Stimulated activated naive CD8-positive, alpha-beta T cell treated with anti-CD3 and anti-CD28 coated beads, Interleukin-15, amount 100 ng/mL, for 72 hours (primary cell): ENCODE measurements at regions not wholly inside any gene's neighbourhood (a gene's known extent, or its start where the extent isn't known, plus 50 kb on each side); places are given as distances from the start of the nearest gene placed in this dataset.
A peak's percentile ranks its signal among the peaks of the same experiment; 100 is the strongest.
"Not testable (repeated sequence)": the region's sequence is repeated elsewhere in the genome, so short reads cannot be mapped to it uniquely, and the experiment has no call there.

ENCODE experiments used
- ATAC-seq: fragments of 150-1000 bp; cut with Tn5 transposase; 2 replicates; pipeline ENCODE4 v1.10.0; 2021; ENCODE audit warnings: mild to moderate bottlenecking, moderate library complexity
- DNase-seq, 2 donors: peaks; one replicate each; pipeline ENCODE4 v3.0.0; 2021 to 2022
- H3K27ac Mint-ChIP-seq, 2 donors: one replicate each; pipeline ENCODE4 v1.8.0; 2022; ENCODE audit warnings: mild to moderate bottlenecking in 2 of 2, mixed read lengths in 2 of 2, moderate library complexity in 2 of 2
- H3K27me3 Mint-ChIP-seq: one replicate; pipeline ENCODE4 v1.8.0; 2022; ENCODE audit warnings: mixed read lengths
- H3K4me1 Mint-ChIP-seq: one replicate; pipeline ENCODE4 v1.8.0; 2022; ENCODE audit warnings: mild to moderate bottlenecking, mixed read lengths
- H3K4me3 Mint-ChIP-seq, 2 donors: one replicate each; pipeline ENCODE4 v1.8.0; 2022; ENCODE audit warnings: mild to moderate bottlenecking in 2 of 2, mixed read lengths in 2 of 2, moderate library complexity in 1 of 2
- H3K9me3 Mint-ChIP-seq, 2 donors: one replicate each; pipeline ENCODE4 v1.8.0; 2022; ENCODE audit warnings: mixed read lengths in 2 of 2

GRCh38 chr13:50179977-50180376, 164.7 kb downstream of the KCNRG start:
- Mint-ChIP-seq H3K4me3 (no peak overlapping the region), H3K4me1 (no peaks in the 10 kb centered on the region), H3K27ac (no peak overlapping the region), H3K9me3 (peaks cover 0 to 3% of the 10 kb centered on the region in 2 donors), H3K27me3 (no peaks in the 10 kb centered on the region)
- ATAC-seq (no peak), DNase-seq (no peak)

GRCh38 chr13:50185769-50186763, 170.8 kb downstream of the KCNRG start:
- not testable (repeated sequence) for H3K9me3 Mint-ChIP-seq, DNase-seq, H3K27ac Mint-ChIP-seq, H3K4me1 Mint-ChIP-seq, ATAC-seq
- H3K27me3 Mint-ChIP-seq = peaks cover 23% of the 10 kb centered on the region
- H3K4me3 Mint-ChIP-seq = peak overlapping the region in 1 of 2 donors; percentile 32

- no peak for DNase-seq
- H3K4me3 Mint-ChIP-seq = no peak overlapping the region
- no peak overlapping the region for H3K27ac Mint-ChIP-seq
- H3K9me3 Mint-ChIP-seq = peaks cover 0 to 4% of the 10 kb centered on the region in 2 donors
- peaks cover 34% of the 10 kb centered on the region for H3K27me3 Mint-ChIP-seq
- ATAC-seq = no peak
- no peaks in the 10 kb centered on the region for H3K4me1 Mint-ChIP-seq
These were observed 172.2 kb downstream of the KCNRG start for GRCh38 chr13:50187352-50188029.

- H3K9me3 Mint-ChIP-seq = peaks cover 0 to 4% of the 10 kb centered on the region in 2 donors
- DNase-seq (no peak), ATAC-seq (no peak)
- H3K4me3 Mint-ChIP-seq = no peak overlapping the region
- no peaks in the 10 kb centered on the region for H3K4me1 Mint-ChIP-seq
- H3K27me3 Mint-ChIP-seq = peaks cover 35% of the 10 kb centered on the region
- H3K27ac Mint-ChIP-seq = no peak overlapping the region
These were observed 173.5 kb downstream of the KCNRG start for GRCh38 chr13:50188696-50189095.

- Mint-ChIP-seq H3K4me3 (no peak overlapping the region), H3K27ac (no peak overlapping the region), H3K4me1 (no peaks in the 10 kb centered on the region), H3K9me3 (peaks cover 0 to 4% of the 10 kb centered on the region in 2 donors), H3K27me3 (peaks cover 35% of the 10 kb centered on the region)
- DNase-seq = no peak
- ATAC-seq = no peak
These were observed 174.2 kb downstream of the KCNRG start for GRCh38 chr13:50189450-50189849.

GRCh38 chr13:50191004-50191403, 175.8 kb downstream of the KCNRG start:
- no peaks in the 10 kb centered on the region for H3K4me1 Mint-ChIP-seq

GRCh38 chr13:50192272-50192813, 177.1 kb downstream of the KCNRG start:
- H3K4me1 Mint-ChIP-seq = no peaks in the 10 kb centered on the region
- no peaks in the 10 kb centered on the region for H3K9me3 Mint-ChIP-seq
- ATAC-seq (no peak), DNase-seq (no peak)
- H3K4me3 Mint-ChIP-seq = no peak overlapping the region
- H3K27ac Mint-ChIP-seq = no peak overlapping the region
- H3K27me3 Mint-ChIP-seq = peaks cover 43% of the 10 kb centered on the region

More at GRCh38 chr13:50191004-50191403, 175.8 kb downstream of the KCNRG start:
- Mint-ChIP-seq H3K9me3 (no peaks in the 10 kb centered on the region), H3K27ac (no peak overlapping the region), H3K27me3 (peaks cover 42% of the 10 kb centered on the region), H3K4me3 (no peak overlapping the region)
- DNase-seq (no peak), ATAC-seq (no peak)

- Mint-ChIP-seq H3K27ac (no peak overlapping the region), H3K27me3 (peaks cover 27% of the 10 kb centered on the region)
These were observed 179.8 kb downstream of the KCNRG start for GRCh38 chr13:50195045-50195444.

GRCh38 chr13:50196118-50196517, 180.9 kb downstream of the KCNRG start:
- Mint-ChIP-seq H3K4me1 (no peaks in the 10 kb centered on the region), H3K27me3 (peaks cover 27% of the 10 kb centered on the region), H3K27ac (no peak overlapping the region), H3K4me3 (no peak overlapping the region), H3K9me3 (no peaks in the 10 kb centered on the region)
- ATAC-seq = no peak
- DNase-seq = no peak

More at GRCh38 chr13:50195045-50195444, 179.8 kb downstream of the KCNRG start:
- no peaks in the 10 kb centered on the region for H3K4me1 Mint-ChIP-seq
- no peak overlapping the region for H3K4me3 Mint-ChIP-seq
- no peak for ATAC-seq
- DNase-seq = no peak
- no peaks in the 10 kb centered on the region for H3K9me3 Mint-ChIP-seq

- no peaks in the 10 kb centered on the region for H3K9me3 Mint-ChIP-seq
- peaks cover 23% of the 10 kb centered on the region for H3K27me3 Mint-ChIP-seq
- no peak overlapping the region for H3K4me3 Mint-ChIP-seq
- H3K4me1 Mint-ChIP-seq = no peaks in the 10 kb centered on the region
- no peak overlapping the region for H3K27ac Mint-ChIP-seq
- no peak for DNase-seq
- ATAC-seq = no peak
These were observed 182.5 kb downstream of the KCNRG start for GRCh38 chr13:50197705-50198104.

GRCh38 chr13:50198508-50198907, 183.3 kb downstream of the KCNRG start:
- Mint-ChIP-seq H3K9me3 (no peaks in the 10 kb centered on the region), H3K4me3 (no peak overlapping the region), H3K4me1 (no peaks in the 10 kb centered on the region), H3K27ac (no peak overlapping the region), H3K27me3 (peaks cover 23% of the 10 kb centered on the region)
- DNase-seq (no peak), ATAC-seq (no peak)

GRCh38 chr13:50200569-50200968, 185.3 kb downstream of the KCNRG start:
- peaks cover 19% of the 10 kb centered on the region for H3K27me3 Mint-ChIP-seq

GRCh38 chr13:50200988-50201387, 185.7 kb downstream of the KCNRG start:
- Mint-ChIP-seq H3K27me3 (peaks cover 16% of the 10 kb centered on the region), H3K4me1 (no peaks in the 10 kb centered on the region), H3K9me3 (no peaks in the 10 kb centered on the region), H3K4me3 (no peak overlapping the region), H3K27ac (no peak overlapping the region)
- ATAC-seq (no peak), DNase-seq (no peak)

More at GRCh38 chr13:50200569-50200968, 185.3 kb downstream of the KCNRG start:
- no peaks in the 10 kb centered on the region for H3K4me1 Mint-ChIP-seq
- ATAC-seq (no peak), DNase-seq (no peak)
- H3K9me3 Mint-ChIP-seq = no peaks in the 10 kb centered on the region
- H3K4me3 Mint-ChIP-seq = no peak overlapping the region
- H3K27ac Mint-ChIP-seq = no peak overlapping the region

GRCh38 chr13:50202485-50202884, 187.2 kb downstream of the KCNRG start:
- H3K27ac Mint-ChIP-seq = no peak overlapping the region
- DNase-seq = no peak
- no peak overlapping the region for H3K4me3 Mint-ChIP-seq
- H3K9me3 Mint-ChIP-seq = no peaks in the 10 kb centered on the region
- ATAC-seq = no peak
- peaks cover 8% of the 10 kb centered on the region for H3K27me3 Mint-ChIP-seq
- no peaks in the 10 kb centered on the region for H3K4me1 Mint-ChIP-seq

GRCh38 chr13:50203256-50203941, 188.2 kb downstream of the KCNRG start:
- Mint-ChIP-seq H3K4me3 (no peak overlapping the region), H3K27ac (no peak overlapping the region), H3K9me3 (no peaks in the 10 kb centered on the region), H3K27me3 (peaks cover 13% of the 10 kb centered on the region), H3K4me1 (peaks cover 2% of the 10 kb centered on the region)
- no peak for DNase-seq
- ATAC-seq = no peak
